Skeletal muscle satellite cell (primary cell): ENCODE measurements at regions not wholly inside any gene's neighbourhood (a gene's known extent, or its start where the extent isn't known, plus 50 kb on each side); places are given as distances from the start of the nearest gene placed in this dataset.
A peak's percentile ranks its signal among the peaks of the same experiment; 100 is the strongest.
"Not testable (repeated sequence)": the region's sequence is repeated elsewhere in the genome, so short reads cannot be mapped to it uniquely, and the experiment has no call there.

Source experiments
- H3K27me3 ChIP-seq: 2 replicates; pipeline ENCODE4 v1.7.0; 2013; ENCODE audit warnings: low read length; ENCODE audit not compliant: control insufficient read depth, insufficient read depth
- H3K36me3 ChIP-seq: 2 replicates; pipeline ENCODE4 v1.7.0; 2013; ENCODE audit warnings: mild to moderate bottlenecking, control low read depth, low read length; ENCODE audit not compliant: insufficient read depth
- H3K4me1 ChIP-seq: 2 replicates; pipeline ENCODE4 v1.7.0; 2013; ENCODE audit warnings: low read length; ENCODE audit not compliant: control insufficient read depth, insufficient read depth
- H3K4me2 ChIP-seq: 2 replicates; pipeline ENCODE4 v1.7.0; 2013; ENCODE audit warnings: mild to moderate bottlenecking, low read length
- H3K4me3 ChIP-seq: 2 replicates; pipeline ENCODE4 v1.7.0; 2013; ENCODE audit warnings: low read length
- H3K9ac ChIP-seq: 2 replicates; pipeline ENCODE4 v1.7.0; 2013; ENCODE audit warnings: mild to moderate bottlenecking, low read depth, low read length, moderate library complexity
- H3K9me3 ChIP-seq: replicated peaks from 2 replicates; pipeline ENCODE4 v1.7.0; 2013; ENCODE audit warnings: mild to moderate bottlenecking, control low read depth, low read length

DNA sequence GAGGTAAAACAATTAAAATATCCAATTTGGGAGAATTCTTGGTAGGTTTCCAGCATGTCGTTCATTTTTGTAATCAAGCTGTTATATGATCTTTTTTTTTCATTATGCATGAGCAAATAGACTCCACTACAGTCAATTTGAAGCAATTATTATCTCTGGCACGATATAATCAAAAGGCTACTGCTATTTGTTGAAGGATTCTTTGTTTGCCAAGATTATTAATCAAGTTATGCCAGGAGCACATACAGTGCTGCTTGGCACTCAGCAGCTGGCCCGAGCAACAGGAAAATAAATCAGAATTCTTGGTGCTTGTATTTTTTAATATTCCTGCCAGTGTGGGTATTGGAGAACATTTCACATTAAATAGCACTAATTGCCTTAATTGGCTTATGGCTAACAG is 279.5 kb downstream of the RND3 start:
- no peaks in the 10 kb centered on the region for H3K27me3 ChIP-seq
- H3K4me2 ChIP-seq = no peak overlapping the region

DNA sequence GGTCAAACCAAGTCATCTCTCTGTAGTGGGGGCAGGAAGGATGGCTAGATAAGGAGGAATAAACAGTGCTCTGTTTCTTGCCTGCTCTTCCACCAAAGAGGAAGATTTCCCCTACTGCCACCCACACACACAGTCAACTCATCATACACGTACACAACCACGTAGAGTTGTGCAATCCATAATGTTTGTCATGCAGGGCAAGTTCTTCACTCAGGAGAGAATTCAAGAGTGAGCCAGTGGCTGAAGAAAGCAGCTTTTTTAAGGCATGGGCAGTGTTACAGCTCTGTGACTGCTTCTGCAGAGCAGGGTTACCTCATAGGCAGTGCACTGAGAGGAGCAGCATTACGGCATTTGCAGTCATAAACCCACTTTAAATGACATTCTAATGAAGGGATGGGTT is 283.0 kb downstream of the RND3 start:
- no peaks in the 10 kb centered on the region for H3K27me3 ChIP-seq
- peaks cover 10% of the 10 kb centered on the region for H3K4me1 ChIP-seq
- H3K9ac ChIP-seq = no peak overlapping the region
- no peak overlapping the region for H3K4me3 ChIP-seq
- peak overlapping the region; percentile 51 for H3K4me2 ChIP-seq
- H3K9me3 ChIP-seq = no peaks in the 10 kb centered on the region
- no peaks in the 10 kb centered on the region for H3K36me3 ChIP-seq

More for the DNA sequence above, 279.5 kb downstream of the RND3 start:
- Histone ChIP-seq H3K9ac (no peak overlapping the region), H3K9me3 (no peaks in the 10 kb centered on the region), H3K4me3 (no peak overlapping the region), H3K36me3 (no peaks in the 10 kb centered on the region), H3K4me1 (peaks cover 19% of the 10 kb centered on the region)

- H3K9me3 ChIP-seq, H3K9ac ChIP-seq, H3K4me3 ChIP-seq, H3K4me1 ChIP-seq, H3K36me3 ChIP-seq, H3K4me2 ChIP-seq, H3K27me3 ChIP-seq: not testable (repeated sequence)
Measured at GRCh38 chr2:150194816-150195215, 292.7 kb downstream of the RND3 start.

- H3K9me3 ChIP-seq = no peaks in the 10 kb centered on the region
Measured at GRCh38 chr2:150192701-150193100, 294.8 kb downstream of the RND3 start.

DNA sequence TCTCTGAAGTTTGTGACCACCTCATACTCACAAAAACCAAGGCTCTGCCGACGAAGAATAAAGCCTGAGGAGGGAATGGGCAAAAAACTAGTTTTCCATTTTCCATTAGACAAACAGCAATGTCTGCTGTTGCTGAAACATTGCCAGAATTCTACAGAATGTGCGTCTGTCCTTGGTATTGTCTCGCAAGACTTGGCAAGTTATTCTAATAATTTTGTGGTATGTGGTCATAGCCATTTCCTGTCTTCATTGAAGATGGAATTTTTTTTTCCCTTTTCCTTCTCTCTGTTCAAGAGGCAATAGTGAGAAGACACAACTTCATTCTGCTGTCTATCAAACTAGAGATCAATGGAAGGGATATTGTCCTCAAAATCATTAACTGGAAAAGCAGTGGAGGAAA is 296.1 kb downstream of the RND3 start:
- peaks cover 17% of the 10 kb centered on the region for H3K4me1 ChIP-seq
- H3K4me3 ChIP-seq = no peak overlapping the region

More at GRCh38 chr2:150192701-150193100, 294.8 kb downstream of the RND3 start:
- no peak overlapping the region for H3K9ac ChIP-seq
- no peak overlapping the region for H3K4me3 ChIP-seq
- no peak overlapping the region for H3K4me2 ChIP-seq
- H3K4me1 ChIP-seq = peaks cover 17% of the 10 kb centered on the region
- H3K27me3 ChIP-seq = no peaks in the 10 kb centered on the region
- H3K36me3 ChIP-seq = no peaks in the 10 kb centered on the region

DNA sequence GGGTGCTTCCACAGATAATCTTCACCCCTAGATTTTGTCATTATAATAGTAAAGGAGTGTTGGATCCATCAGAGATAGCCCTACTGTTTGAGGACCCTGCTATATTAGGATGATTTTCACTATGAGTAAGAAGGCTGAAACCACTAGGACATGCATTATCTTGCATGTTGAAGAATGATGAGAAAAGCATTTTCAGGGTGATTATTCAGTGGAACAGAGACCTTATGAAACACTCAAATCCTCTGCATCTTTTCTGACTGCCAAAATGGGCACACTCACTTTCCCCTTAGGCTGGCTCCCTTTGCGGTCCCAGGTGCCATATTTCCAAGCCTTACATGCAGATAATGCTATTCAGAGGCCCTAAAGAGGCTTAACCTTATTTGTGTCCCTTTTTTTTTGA is 296.9 kb downstream of the RND3 start:
- Histone ChIP-seq H3K9ac (no peak overlapping the region), H3K4me3 (no peak overlapping the region), H3K4me1 (peaks cover 17% of the 10 kb centered on the region), H3K9me3 (no peaks in the 10 kb centered on the region), H3K4me2 (no peak overlapping the region), H3K27me3 (no peaks in the 10 kb centered on the region), H3K36me3 (no peaks in the 10 kb centered on the region)

More for the DNA sequence above, 296.1 kb downstream of the RND3 start:
- Histone ChIP-seq H3K4me2 (no peak overlapping the region), H3K9me3 (no peaks in the 10 kb centered on the region), H3K36me3 (no peaks in the 10 kb centered on the region), H3K27me3 (no peaks in the 10 kb centered on the region), H3K9ac (no peak overlapping the region)

DNA sequence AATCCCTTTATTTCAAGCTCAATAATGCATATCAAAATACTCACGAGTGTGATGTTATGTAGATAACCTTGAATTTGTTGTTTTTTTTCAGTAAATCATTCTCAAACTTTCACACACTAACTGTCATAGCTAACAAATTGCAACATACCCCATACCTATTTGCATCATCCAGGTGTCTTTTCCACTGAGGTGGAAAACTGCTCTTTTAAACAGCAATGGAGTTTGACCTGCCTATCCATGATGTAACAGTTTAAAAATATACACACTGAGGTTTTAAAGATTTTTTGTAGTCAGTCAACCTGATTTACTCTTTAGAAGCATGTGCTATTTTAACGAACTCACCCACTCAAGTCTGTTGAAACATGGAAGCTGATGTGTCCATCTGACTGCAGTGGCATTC is 298.7 kb downstream of the RND3 start:
- no peak overlapping the region for H3K4me3 ChIP-seq
- H3K9me3 ChIP-seq = no peaks in the 10 kb centered on the region
- no peaks in the 10 kb centered on the region for H3K36me3 ChIP-seq
- H3K9ac ChIP-seq = no peak overlapping the region
- no peaks in the 10 kb centered on the region for H3K27me3 ChIP-seq
- H3K4me2 ChIP-seq = no peak overlapping the region
- peaks cover 17% of the 10 kb centered on the region for H3K4me1 ChIP-seq

DNA sequence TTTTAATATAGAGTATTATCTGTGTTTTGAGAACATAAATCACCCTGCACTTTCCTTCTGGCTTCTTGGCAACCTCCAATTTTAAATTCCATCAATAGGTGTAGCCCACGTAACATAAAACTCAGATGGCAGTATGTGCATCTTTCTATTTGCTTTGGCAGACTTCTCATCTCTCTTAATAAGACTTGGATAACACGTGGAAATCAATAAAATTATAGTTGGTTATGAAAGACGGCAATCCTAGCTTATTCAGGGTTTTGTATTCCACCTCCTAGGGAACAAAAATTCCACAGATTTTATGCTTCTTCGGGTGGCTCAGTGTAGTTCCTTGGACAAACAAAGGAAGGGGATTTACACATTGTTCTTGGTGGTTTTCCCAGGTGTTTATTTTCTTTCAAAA is 299.3 kb downstream of the RND3 start:
- Histone ChIP-seq H3K4me3 (no peak overlapping the region), H3K27me3 (no peaks in the 10 kb centered on the region), H3K9ac (no peak overlapping the region), H3K4me2 (peak overlapping the region; percentile 19), H3K4me1 (peaks cover 17% of the 10 kb centered on the region), H3K9me3 (no peaks in the 10 kb centered on the region), H3K36me3 (no peaks in the 10 kb centered on the region)

- no peak overlapping the region for H3K4me3 ChIP-seq
- H3K27me3 ChIP-seq = no peaks in the 10 kb centered on the region
Measured at GRCh38 chr2:150182566-150183235, 304.8 kb downstream of the RND3 start.

DNA sequence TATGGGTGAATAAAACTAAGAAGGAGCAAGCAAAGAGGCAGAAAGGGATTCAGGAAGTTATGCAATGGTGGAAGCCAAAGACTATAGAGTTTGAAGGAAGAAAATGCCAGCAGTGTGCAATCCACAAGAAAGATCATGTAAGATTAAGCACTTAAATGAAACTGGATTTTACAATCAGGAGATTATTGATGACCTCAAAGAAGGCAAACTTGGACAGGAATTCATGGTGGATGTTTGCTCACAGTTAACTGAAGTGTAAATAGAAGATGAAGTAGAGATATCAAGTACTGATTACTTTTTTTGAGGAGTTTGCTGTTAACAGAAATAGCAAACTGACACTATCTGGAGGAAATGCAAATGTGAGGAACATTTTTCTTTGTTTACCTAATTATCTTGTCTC is 308.9 kb downstream of the RND3 start:
- Histone ChIP-seq H3K36me3 (no peaks in the 10 kb centered on the region), H3K4me1 (peaks cover 15% of the 10 kb centered on the region), H3K4me2 (no peak overlapping the region), H3K9me3 (no peaks in the 10 kb centered on the region), H3K9ac (no peak overlapping the region), H3K27me3 (no peaks in the 10 kb centered on the region), H3K4me3 (no peak overlapping the region)

More at GRCh38 chr2:150182566-150183235, 304.8 kb downstream of the RND3 start:
- H3K9ac ChIP-seq = no peak overlapping the region
- no peaks in the 10 kb centered on the region for H3K36me3 ChIP-seq
- no peaks in the 10 kb centered on the region for H3K9me3 ChIP-seq
- no peaks in the 10 kb centered on the region for H3K4me1 ChIP-seq
- no peak overlapping the region for H3K4me2 ChIP-seq

- H3K4me3 ChIP-seq = no peak overlapping the region
- no peaks in the 10 kb centered on the region for H3K27me3 ChIP-seq
- H3K4me1 ChIP-seq = peaks cover 15% of the 10 kb centered on the region
- no peaks in the 10 kb centered on the region for H3K9me3 ChIP-seq
- no peak overlapping the region for H3K4me2 ChIP-seq
- H3K9ac ChIP-seq = no peak overlapping the region
- no peaks in the 10 kb centered on the region for H3K36me3 ChIP-seq
Measured at GRCh38 chr2:150174971-150175421, 312.5 kb downstream of the RND3 start.

DNA sequence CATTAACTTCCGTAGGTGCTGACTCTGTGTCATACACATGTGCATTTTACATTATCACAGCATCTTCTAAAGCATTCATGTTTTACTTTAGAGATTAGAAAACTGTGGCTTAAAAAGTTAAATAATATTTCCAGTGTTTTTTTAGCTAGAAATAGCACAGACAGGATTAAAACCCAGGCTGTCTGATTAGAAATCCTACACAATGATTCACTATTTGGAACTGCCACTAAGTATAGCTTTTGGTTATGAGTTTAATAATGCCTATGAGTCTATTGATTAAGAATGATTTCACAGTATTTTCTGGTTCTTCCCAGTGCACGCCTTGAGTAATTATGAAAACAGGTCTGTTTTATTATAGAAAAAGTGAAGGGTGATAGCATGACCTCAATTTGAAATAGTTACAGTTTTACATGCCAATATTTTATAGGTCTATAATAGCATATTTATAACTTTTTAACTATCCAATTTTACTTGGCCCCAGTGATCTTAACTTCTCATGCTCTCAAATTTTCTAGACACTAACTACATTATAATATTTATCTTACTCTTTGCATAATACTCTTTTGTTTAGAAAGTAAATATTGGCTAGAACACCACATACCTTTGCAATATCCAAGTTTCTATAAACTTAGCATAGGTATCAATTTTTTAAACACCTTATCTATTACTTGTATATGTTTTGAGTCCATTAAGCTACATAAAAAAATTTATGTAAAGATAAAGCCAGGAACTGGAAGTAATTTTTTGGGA is 313.2 kb downstream of the RND3 start:
- no peaks in the 10 kb centered on the region for H3K36me3 ChIP-seq
- no peaks in the 10 kb centered on the region for H3K9me3 ChIP-seq
- peaks cover 20% of the 10 kb centered on the region for H3K4me1 ChIP-seq
- peak overlapping the region; percentile 2 for H3K4me2 ChIP-seq
- H3K27me3 ChIP-seq = no peaks in the 10 kb centered on the region
- H3K9ac ChIP-seq = no peak overlapping the region
- H3K4me3 ChIP-seq = no peak overlapping the region
